Activated CD4-positive, alpha-beta memory T cell treated with anti-CD3 and anti-CD28 coated beads, Interleukin-2, amount 10 ng/mL, durations not matched to agents 7 days and 5 days (primary cell): ENCODE measurements at regions not wholly inside any gene's neighbourhood (a gene's known extent, or its start where the extent isn't known, plus 50 kb on each side); places are given as distances from the start of the nearest gene placed in this dataset.

ENCODE experiments used
- CTCF ChIA-PET: fragments of 350-600 bp; sonication (Branson Sonifier 250); formaldehyde crosslinking; loops from one replicate; lab custom pipeline; 2021; ENCODE audit warnings: antibody characterized with exemption, inconsistent platforms; lab: Charles Lee
- POLR2A ChIA-PET: fragments of 350-600 bp; sonication (Branson Sonifier 250); formaldehyde crosslinking; loops from one replicate; lab custom pipeline; 2021; ENCODE audit warnings: antibody characterized with exemption; lab: Charles Lee
- DNase-seq: peaks from one replicate; pipeline ENCODE4 v3.0.0-alpha.2; 2020
- H3K27ac Mint-ChIP-seq: one replicate; pipeline ENCODE4 v1.8.0; 2021; ENCODE audit warnings: mild to moderate bottlenecking, mixed read lengths
- H3K27me3 Mint-ChIP-seq: one replicate; pipeline ENCODE4 v1.8.0; 2021; ENCODE audit warnings: mixed read lengths
- H3K36me3 Mint-ChIP-seq: one replicate; pipeline ENCODE4 v1.8.0; 2021; ENCODE audit warnings: low read depth, mixed read lengths
- H3K4me1 Mint-ChIP-seq: one replicate; pipeline ENCODE4 v1.8.0; 2021; ENCODE audit warnings: mixed read lengths
- H3K4me3 Mint-ChIP-seq: one replicate; pipeline ENCODE4 v1.8.0; 2021; ENCODE audit warnings: mild to moderate bottlenecking, mixed read lengths
- H3K9me3 Mint-ChIP-seq: one replicate; pipeline ENCODE4 v1.8.0; 2021; ENCODE audit warnings: mixed read lengths

GRCh38 chr3:3560591-3561311, 238.5 kb upstream of the LRRN1 start:
- Mint-ChIP-seq H3K4me1 (no peaks in the 10 kb centered on the region), H3K9me3 (no peaks in the 10 kb centered on the region), H3K36me3 (no peaks in the 10 kb centered on the region), H3K27me3 (no peaks in the 10 kb centered on the region), H3K4me3 (no peak overlapping the region), H3K27ac (no peak overlapping the region)
- DNase-seq: no peak
- ChIA-PET CTCF (no interaction called here), POLR2A (no interaction called here)

GRCh38 chr3:3559786-3560185, 239.4 kb upstream of the LRRN1 start:
- H3K4me3 Mint-ChIP-seq: no peak overlapping the region
- H3K36me3 Mint-ChIP-seq: no peaks in the 10 kb centered on the region
- H3K4me1 Mint-ChIP-seq: no peaks in the 10 kb centered on the region
- no peaks in the 10 kb centered on the region for H3K27me3 Mint-ChIP-seq
- ChIA-PET POLR2A (no interaction called here), CTCF (no interaction called here)
- no peak overlapping the region for H3K27ac Mint-ChIP-seq
- no peaks in the 10 kb centered on the region for H3K9me3 Mint-ChIP-seq
- no peak for DNase-seq

GRCh38 chr3:3556078-3556477, 243.2 kb upstream of the LRRN1 start:
- H3K36me3 Mint-ChIP-seq: no peaks in the 10 kb centered on the region
- no peaks in the 10 kb centered on the region for H3K4me1 Mint-ChIP-seq
- no peaks in the 10 kb centered on the region for H3K27me3 Mint-ChIP-seq
- H3K27ac Mint-ChIP-seq: no peak overlapping the region
- DNase-seq: no peak
- ChIA-PET CTCF (no interaction called here), POLR2A (no interaction called here)
- no peak overlapping the region for H3K4me3 Mint-ChIP-seq
- H3K9me3 Mint-ChIP-seq: no peaks in the 10 kb centered on the region

GRCh38 chr3:3553236-3553635, 246.0 kb upstream of the LRRN1 start:
- H3K4me1 Mint-ChIP-seq: no peaks in the 10 kb centered on the region
- CTCF ChIA-PET: no interaction called here
- H3K9me3 Mint-ChIP-seq: no peaks in the 10 kb centered on the region
- no peak for DNase-seq
- no peak overlapping the region for H3K4me3 Mint-ChIP-seq
- H3K27ac Mint-ChIP-seq: no peak overlapping the region
- POLR2A ChIA-PET: no interaction called here
- H3K36me3 Mint-ChIP-seq: no peaks in the 10 kb centered on the region
- H3K27me3 Mint-ChIP-seq: no peaks in the 10 kb centered on the region

GRCh38 chr3:3552761-3553160, 246.5 kb upstream of the LRRN1 start:
- Mint-ChIP-seq H3K9me3 (no peaks in the 10 kb centered on the region), H3K27me3 (no peaks in the 10 kb centered on the region), H3K27ac (no peak overlapping the region), H3K4me1 (no peaks in the 10 kb centered on the region), H3K4me3 (no peak overlapping the region), H3K36me3 (no peaks in the 10 kb centered on the region)
- ChIA-PET CTCF (no interaction called here), POLR2A (no interaction called here)
- DNase-seq: no peak

GRCh38 chr3:3551981-3552380, 247.2 kb upstream of the LRRN1 start:
- POLR2A ChIA-PET: no interaction called here
- DNase-seq: no peak
- Mint-ChIP-seq H3K27ac (no peak overlapping the region), H3K4me3 (no peak overlapping the region), H3K4me1 (no peaks in the 10 kb centered on the region), H3K27me3 (no peaks in the 10 kb centered on the region), H3K36me3 (no peaks in the 10 kb centered on the region), H3K9me3 (no peaks in the 10 kb centered on the region)
- CTCF ChIA-PET: no interaction called here

GRCh38 chr3:3545360-3545759, 253.9 kb upstream of the LRRN1 start:
- H3K4me3 Mint-ChIP-seq: no peak overlapping the region
- no peaks in the 10 kb centered on the region for H3K36me3 Mint-ChIP-seq
- peaks cover 4% of the 10 kb centered on the region for H3K9me3 Mint-ChIP-seq
- H3K27me3 Mint-ChIP-seq: no peaks in the 10 kb centered on the region
- H3K27ac Mint-ChIP-seq: no peak overlapping the region
- H3K4me1 Mint-ChIP-seq: no peaks in the 10 kb centered on the region
- DNase-seq: no peak
- CTCF ChIA-PET: interaction anchor here (0.7 kb wide), 1 partner anchor 10 kb away, joined by 4 read pairs; no protein-coding TSS in a partner anchor
- POLR2A ChIA-PET: no interaction called here

GRCh38 chr3:3538451-3538850, 260.8 kb upstream of the LRRN1 start:
- H3K4me1 Mint-ChIP-seq: no peaks in the 10 kb centered on the region
- DNase-seq: no peak
- ChIA-PET CTCF (no interaction called here), POLR2A (no interaction called here)
- H3K9me3 Mint-ChIP-seq: no peaks in the 10 kb centered on the region
- H3K4me3 Mint-ChIP-seq: no peak overlapping the region
- no peaks in the 10 kb centered on the region for H3K36me3 Mint-ChIP-seq
- H3K27ac Mint-ChIP-seq: no peak overlapping the region
- no peaks in the 10 kb centered on the region for H3K27me3 Mint-ChIP-seq

- POLR2A ChIA-PET: no interaction called here
- no peak overlapping the region for H3K4me3 Mint-ChIP-seq
- CTCF ChIA-PET: interaction anchor here (0.7 to 0.8 kb wide), 2 partner anchors 16 to 332 kb away, joined by 3 read pairs; no protein-coding TSS in a partner anchor
- H3K9me3 Mint-ChIP-seq: no peaks in the 10 kb centered on the region
- no peak overlapping the region for H3K27ac Mint-ChIP-seq
- no peaks in the 10 kb centered on the region for H3K4me1 Mint-ChIP-seq
- H3K27me3 Mint-ChIP-seq: no peaks in the 10 kb centered on the region
- H3K36me3 Mint-ChIP-seq: no peaks in the 10 kb centered on the region
- DNase-seq: no peak
Measured at GRCh38 chr3:3532508-3532907, 266.7 kb upstream of the LRRN1 start.

GRCh38 chr3:3531476-3531875, 267.8 kb upstream of the LRRN1 start:
- POLR2A ChIA-PET: no interaction called here
- Mint-ChIP-seq H3K4me1 (no peaks in the 10 kb centered on the region), H3K4me3 (no peak overlapping the region), H3K9me3 (no peaks in the 10 kb centered on the region), H3K27ac (no peak overlapping the region), H3K27me3 (no peaks in the 10 kb centered on the region), H3K36me3 (no peaks in the 10 kb centered on the region)
- DNase-seq: no peak
- CTCF ChIA-PET: no interaction called here

- H3K9me3 Mint-ChIP-seq: no peaks in the 10 kb centered on the region
- H3K27ac Mint-ChIP-seq: no peak overlapping the region
- no peaks in the 10 kb centered on the region for H3K27me3 Mint-ChIP-seq
- ChIA-PET CTCF (no interaction called here), POLR2A (no interaction called here)
- H3K36me3 Mint-ChIP-seq: no peaks in the 10 kb centered on the region
- DNase-seq: no peak
- H3K4me3 Mint-ChIP-seq: no peak overlapping the region
- H3K4me1 Mint-ChIP-seq: no peaks in the 10 kb centered on the region
Measured at GRCh38 chr3:3519266-3519665, 280.0 kb upstream of the LRRN1 start.

- POLR2A ChIA-PET: interaction anchor here (0.5 kb wide), 1 partner anchor 513 kb away, joined by 3 read pairs; no protein-coding TSS in a partner anchor
- CTCF ChIA-PET: no interaction called here
- H3K9me3 Mint-ChIP-seq: no peaks in the 10 kb centered on the region
- DNase-seq: no peak
- H3K4me3 Mint-ChIP-seq: no peak overlapping the region
- no peaks in the 10 kb centered on the region for H3K4me1 Mint-ChIP-seq
- H3K27me3 Mint-ChIP-seq: no peaks in the 10 kb centered on the region
- H3K27ac Mint-ChIP-seq: no peak overlapping the region
- H3K36me3 Mint-ChIP-seq: no peaks in the 10 kb centered on the region
Measured at GRCh38 chr3:3516996-3517395, 282.2 kb upstream of the LRRN1 start.

GRCh38 chr3:3516384-3516783, 282.8 kb upstream of the LRRN1 start:
- ChIA-PET POLR2A (no interaction called here), CTCF (interaction anchor here (0.6 kb wide), 1 partner anchor 16 kb away, joined by 3 read pairs; no protein-coding TSS in a partner anchor)

GRCh38 chr3:3509665-3510064, 289.6 kb upstream of the LRRN1 start:
- no peak overlapping the region for H3K27ac Mint-ChIP-seq
- ChIA-PET CTCF (no interaction called here), POLR2A (no interaction called here)
- peaks cover 2% of the 10 kb centered on the region for H3K9me3 Mint-ChIP-seq
- no peak for DNase-seq
- no peaks in the 10 kb centered on the region for H3K36me3 Mint-ChIP-seq
- no peak overlapping the region for H3K4me3 Mint-ChIP-seq
- H3K4me1 Mint-ChIP-seq: no peaks in the 10 kb centered on the region
- no peaks in the 10 kb centered on the region for H3K27me3 Mint-ChIP-seq

More at GRCh38 chr3:3516384-3516783, 282.8 kb upstream of the LRRN1 start:
- H3K27me3 Mint-ChIP-seq: no peaks in the 10 kb centered on the region
- H3K27ac Mint-ChIP-seq: no peak overlapping the region
- no peak overlapping the region for H3K4me3 Mint-ChIP-seq
- no peaks in the 10 kb centered on the region for H3K36me3 Mint-ChIP-seq
- DNase-seq: no peak
- no peaks in the 10 kb centered on the region for H3K4me1 Mint-ChIP-seq
- no peaks in the 10 kb centered on the region for H3K9me3 Mint-ChIP-seq
